ENCODE measurements at regions not wholly inside any gene's neighbourhood (a gene's known extent, or its start where the extent isn't known, plus 50 kb on each side); places are given as distances from the start of the nearest gene placed in this dataset.
"Not testable (repeated sequence)": the region's sequence is repeated elsewhere in the genome, so short reads cannot be mapped to it uniquely, and the experiment has no call there.

GRCh38 chr12:131313635-131314034, 359.9 kb downstream of the ADGRD1 start:
- DNase-seq (ENCODE audit: low spot score in 2 of 2), result no peak
- Histone ChIP-seq H3K4me1 (no peaks in the 10 kb centered on the region), H3K27me3 (peaks cover 21% of the 10 kb centered on the region), H3K4me3 (no peak overlapping the region), H3K36me3 (no peaks in the 10 kb centered on the region), H3K27ac (no peak overlapping the region), H3K9me3 (no peaks in the 10 kb centered on the region)
- TF ChIP-seq POLR2AphosphoS5 (IDR thresholded peaks at IDR 0.05) (no peak), POLR2A (IDR thresholded peaks at IDR 0.05) (no peak), CTCF (IDR thresholded peaks at IDR 0.05) (no peak), EP300 (IDR thresholded peaks at IDR 0.05) (no peak)
- WGBS, result 100% methylated on average over 2 of the region's 4 CpGs

GRCh38 chr12:131314524-131315090, 360.9 kb downstream of the ADGRD1 start:
- no peaks in the 10 kb centered on the region for H3K4me1 ChIP-seq
- H3K4me3 ChIP-seq, result no peak overlapping the region
- no peak for TF ChIP-seq POLR2A (IDR thresholded peaks at IDR 0.05)
- TF ChIP-seq POLR2AphosphoS5 (IDR thresholded peaks at IDR 0.05), result no peak
- TF ChIP-seq CTCF (IDR thresholded peaks at IDR 0.05), result no peak
- no peak for TF ChIP-seq EP300 (IDR thresholded peaks at IDR 0.05)
- peaks cover 21% of the 10 kb centered on the region for H3K27me3 ChIP-seq
- H3K9me3 ChIP-seq, result no peaks in the 10 kb centered on the region
- H3K27ac ChIP-seq, result no peak overlapping the region
- no peaks in the 10 kb centered on the region for H3K36me3 ChIP-seq
- DNase-seq (ENCODE audit: low spot score in 2 of 2), result no peak

GRCh38 chr12:131315601-131316000, 361.9 kb downstream of the ADGRD1 start:
- Histone ChIP-seq H3K27me3 (peaks cover 18% of the 10 kb centered on the region), H3K36me3 (no peaks in the 10 kb centered on the region), H3K4me1 (no peaks in the 10 kb centered on the region), H3K9me3 (no peaks in the 10 kb centered on the region), H3K4me3 (no peak overlapping the region), H3K27ac (no peak overlapping the region)
- WGBS, result 83% methylated on average over 2 of the region's 3 CpGs
- TF ChIP-seq POLR2A (IDR thresholded peaks at IDR 0.05) (no peak), POLR2AphosphoS5 (IDR thresholded peaks at IDR 0.05) (no peak), CTCF (IDR thresholded peaks at IDR 0.05) (no peak), EP300 (IDR thresholded peaks at IDR 0.05) (no peak)
- DNase-seq (ENCODE audit: low spot score in 2 of 2), result no peak

- TF ChIP-seq EP300 (IDR thresholded peaks at IDR 0.05) (no peak), POLR2AphosphoS5 (IDR thresholded peaks at IDR 0.05) (no peak)
- Histone ChIP-seq H3K27me3 (peaks cover 18% of the 10 kb centered on the region), H3K36me3 (no peaks in the 10 kb centered on the region), H3K4me1 (no peaks in the 10 kb centered on the region), H3K4me3 (no peak overlapping the region), H3K27ac (no peak overlapping the region), H3K9me3 (no peaks in the 10 kb centered on the region)
- 64% methylated on average over 6 of the region's 6 CpGs for WGBS
- DNase-seq (ENCODE audit: low spot score in 2 of 2), result no peak
Measured at GRCh38 chr12:131316388-131316787, 362.7 kb downstream of the ADGRD1 start.

- DNase-seq (ENCODE audit: low spot score in 2 of 2), result no peak
- TF ChIP-seq EP300 (IDR thresholded peaks at IDR 0.05), result no peak
- TF ChIP-seq CTCF (IDR thresholded peaks at IDR 0.05), result no peak
- TF ChIP-seq POLR2A (IDR thresholded peaks at IDR 0.05), result no peak
- TF ChIP-seq POLR2AphosphoS5 (IDR thresholded peaks at IDR 0.05), result no peak
- Histone ChIP-seq H3K36me3 (no peaks in the 10 kb centered on the region), H3K9me3 (no peaks in the 10 kb centered on the region), H3K27ac (no peak overlapping the region), H3K4me3 (no peak overlapping the region), H3K4me1 (no peaks in the 10 kb centered on the region), H3K27me3 (peaks cover 9% of the 10 kb centered on the region)
Measured at GRCh38 chr12:131318045-131318685, 364.5 kb downstream of the ADGRD1 start.

- no peaks in the 10 kb centered on the region for H3K4me1 ChIP-seq
- TF ChIP-seq CTCF (IDR thresholded peaks at IDR 0.05) (no peak), EP300 (IDR thresholded peaks at IDR 0.05) (no peak), POLR2AphosphoS5 (IDR thresholded peaks at IDR 0.05) (no peak), POLR2A (IDR thresholded peaks at IDR 0.05) (no peak)
- H3K36me3 ChIP-seq, result no peaks in the 10 kb centered on the region
- DNase-seq (ENCODE audit: low spot score in 2 of 2), result no peak
- no peaks in the 10 kb centered on the region for H3K9me3 ChIP-seq
- no peaks in the 10 kb centered on the region for H3K27me3 ChIP-seq
- no peak overlapping the region for H3K4me3 ChIP-seq
- no peak overlapping the region for H3K27ac ChIP-seq
Measured at GRCh38 chr12:131321988-131322387, 368.3 kb downstream of the ADGRD1 start.

- not testable (repeated sequence) for H3K27me3 ChIP-seq; H3K4me3 ChIP-seq; DNase-seq (ENCODE audit: low spot score in 2 of 2); H3K4me1 ChIP-seq; H3K27ac ChIP-seq; H3K9me3 ChIP-seq; H3K36me3 ChIP-seq
- 90% methylated on average over 3 of the region's 3 CpGs for WGBS
Measured at GRCh38 chr12:131322460-131322859, 368.8 kb downstream of the ADGRD1 start.

All from suprapubic skin (tissue), 4 donors.